GM12891 (cell line): ENCODE measurements at regions not wholly inside any gene's neighbourhood (a gene's known extent, or its start where the extent isn't known, plus 50 kb on each side); places are given as distances from the start of the nearest gene placed in this dataset.

ENCODE experiments used
- PAX5 ChIP-seq: IDR thresholded peaks from 2 replicates; pipeline ENCODE4 v1.6.1; 2011; ENCODE audit warnings: low read length, moderate library complexity, mild to moderate bottlenecking; ENCODE audit not compliant: insufficient read depth, severe bottlenecking
- POLR2A ChIP-seq: IDR thresholded peaks from 2 replicates; pipeline ENCODE4 v1.6.1; 2011; ENCODE audit warnings: low read depth, low read length, control low read depth
- POLR2AphosphoS5 ChIP-seq: IDR thresholded peaks from 2 replicates; pipeline ENCODE4 v1.6.1; 2011; ENCODE audit warnings: low read depth, low read length, control low read depth
- POU2F2 ChIP-seq: IDR thresholded peaks from 2 replicates; pipeline ENCODE4 v1.6.1; 2011; ENCODE audit warnings: low read depth, mild to moderate bottlenecking, control low read depth, low read length, moderate library complexity
- SPI1 ChIP-seq: IDR thresholded peaks from 2 replicates; pipeline ENCODE4 v1.6.1; 2011; ENCODE audit warnings: low read depth, low read length, control low read depth
- TAF1 ChIP-seq: IDR thresholded peaks from 2 replicates; pipeline ENCODE4 v1.6.1; 2011; ENCODE audit warnings: low read depth, low read length, control low read depth

- TF ChIP-seq TAF1 = no peak
- no peak for TF ChIP-seq POLR2A
- no peak for TF ChIP-seq POLR2AphosphoS5
- TF ChIP-seq SPI1 = no peak
- TF ChIP-seq PAX5 = no peak
- no peak for TF ChIP-seq POU2F2
These were observed 87.4 kb downstream of the CD24 start for GRCh38 chr6:106886922-106887797.
